ENCODE measurements at regions not wholly inside any gene's neighbourhood (a gene's known extent, or its start where the extent isn't known, plus 50 kb on each side); places are given as distances from the start of the nearest gene placed in this dataset.
"Not testable (repeated sequence)": the region's sequence is repeated elsewhere in the genome, so short reads cannot be mapped to it uniquely, and the experiment has no call there.

GRCh38 chr10:30169342-30169741, 110.0 kb upstream of the JCAD start:
- Mint-ChIP-seq H3K27ac (no peak overlapping the region), H3K36me3 (ENCODE audit: low read depth) (no peaks in the 10 kb centered on the region), H3K4me3 (no peak overlapping the region), H3K4me1 (ENCODE audit: low read depth) (no peaks in the 10 kb centered on the region), H3K9me3 (no peaks in the 10 kb centered on the region), H3K27me3 (peaks cover 31% of the 10 kb centered on the region)

DNA sequence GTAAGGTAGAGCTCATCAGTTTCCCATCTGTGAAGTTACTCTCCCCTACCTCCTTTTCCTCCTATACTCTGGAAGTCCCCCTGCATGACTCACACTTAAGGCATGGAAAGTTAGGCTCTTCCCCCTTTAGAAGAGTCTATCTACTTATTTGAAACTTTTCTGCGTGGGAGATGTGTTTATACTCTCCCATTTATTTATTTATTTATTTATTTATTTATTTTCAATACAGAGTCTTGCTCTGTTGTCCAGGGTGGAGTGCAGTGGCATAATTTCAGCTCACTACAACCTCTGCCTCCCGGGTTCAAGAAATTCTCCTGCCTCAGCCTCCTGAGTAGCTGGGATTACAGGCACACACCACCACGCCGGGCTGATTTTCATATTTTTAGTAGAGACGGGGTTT, 107.5 kb upstream of the JCAD start:
- Mint-ChIP-seq H3K4me3 (no peak overlapping the region), H3K27ac (no peak overlapping the region), H3K4me1 (ENCODE audit: low read depth) (peaks cover 5% of the 10 kb centered on the region), H3K9me3 (no peaks in the 10 kb centered on the region), H3K27me3 (peaks cover 39% of the 10 kb centered on the region), H3K36me3 (ENCODE audit: low read depth) (no peaks in the 10 kb centered on the region)

DNA sequence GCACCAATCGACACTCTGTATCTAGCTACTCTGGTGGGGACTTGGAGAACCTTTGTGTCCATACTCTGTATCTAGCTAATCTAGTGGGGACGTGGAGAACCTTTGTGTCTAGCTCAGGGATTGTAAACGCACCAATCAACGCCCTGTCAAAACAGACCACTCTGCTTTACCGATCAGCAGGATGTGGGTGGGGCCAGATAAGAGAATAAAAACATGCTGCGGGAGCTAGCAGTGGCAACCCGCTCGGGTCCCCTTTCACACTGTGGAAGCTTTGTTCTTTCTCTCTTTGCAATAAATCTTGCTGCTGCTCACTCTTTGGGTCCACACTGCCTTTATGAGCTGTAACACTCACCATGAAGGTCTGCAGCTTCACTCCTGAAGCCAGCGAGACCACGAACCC, 104.0 kb upstream of the JCAD start:
- H3K4me3 Mint-ChIP-seq = peak overlapping the region; percentile 53
- H3K36me3 Mint-ChIP-seq (ENCODE audit: low read depth); H3K9me3 Mint-ChIP-seq; H3K27ac Mint-ChIP-seq; H3K4me1 Mint-ChIP-seq (ENCODE audit: low read depth): not testable (repeated sequence)
- H3K27me3 Mint-ChIP-seq = peaks cover 38% of the 10 kb centered on the region

GRCh38 chr10:30162796-30163195, 103.4 kb upstream of the JCAD start:
- not testable (repeated sequence) for H3K27ac Mint-ChIP-seq; H3K4me3 Mint-ChIP-seq; H3K4me1 Mint-ChIP-seq (ENCODE audit: low read depth); H3K36me3 Mint-ChIP-seq (ENCODE audit: low read depth); H3K9me3 Mint-ChIP-seq
- H3K27me3 Mint-ChIP-seq = peaks cover 40% of the 10 kb centered on the region

- Mint-ChIP-seq H3K27me3 (peaks cover 24% of the 10 kb centered on the region), H3K9me3 (no peaks in the 10 kb centered on the region), H3K4me3 (no peak overlapping the region), H3K36me3 (ENCODE audit: low read depth) (no peaks in the 10 kb centered on the region), H3K4me1 (ENCODE audit: low read depth) (peaks cover 5% of the 10 kb centered on the region), H3K27ac (no peak overlapping the region)
These were observed 101.0 kb upstream of the JCAD start for GRCh38 chr10:30160271-30160982.

- not testable (repeated sequence) for H3K4me3 Mint-ChIP-seq; H3K4me1 Mint-ChIP-seq (ENCODE audit: low read depth); H3K27ac Mint-ChIP-seq; H3K9me3 Mint-ChIP-seq; H3K36me3 Mint-ChIP-seq (ENCODE audit: low read depth)
- peaks cover 20% of the 10 kb centered on the region for H3K27me3 Mint-ChIP-seq
These were observed 100.2 kb upstream of the JCAD start for GRCh38 chr10:30159614-30160013.

GRCh38 chr10:30158325-30158960, 99.1 kb upstream of the JCAD start:
- H3K4me1 Mint-ChIP-seq (ENCODE audit: low read depth) = peaks cover under 1% of the 10 kb centered on the region
- no peaks in the 10 kb centered on the region for H3K36me3 Mint-ChIP-seq (ENCODE audit: low read depth)
- H3K27me3 Mint-ChIP-seq = peaks cover 27% of the 10 kb centered on the region
- no peak overlapping the region for H3K27ac Mint-ChIP-seq
- no peak overlapping the region for H3K4me3 Mint-ChIP-seq
- H3K9me3 Mint-ChIP-seq = peaks cover 1% of the 10 kb centered on the region

DNA sequence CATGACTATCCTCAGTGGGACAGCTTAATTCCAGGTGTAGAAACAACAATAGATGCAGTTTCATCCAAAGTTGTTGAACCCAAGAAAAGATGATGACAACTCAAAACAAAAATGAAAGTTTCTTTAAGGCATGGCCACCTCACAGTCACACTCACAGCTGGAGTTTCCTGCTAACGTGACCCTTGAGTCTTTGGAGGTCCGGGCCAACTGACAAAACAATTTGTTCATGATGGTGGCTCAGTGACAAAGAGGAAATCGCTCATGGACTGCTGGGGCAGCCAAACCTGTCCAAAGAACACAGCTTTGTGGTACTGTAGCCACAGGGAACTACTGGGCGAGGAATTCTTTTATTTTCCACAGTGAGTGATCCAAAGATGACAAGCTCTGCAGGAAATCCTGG, 96.0 kb upstream of the JCAD start:
- H3K4me1 Mint-ChIP-seq (ENCODE audit: low read depth) = no peaks in the 10 kb centered on the region
- H3K27me3 Mint-ChIP-seq = peaks cover 31% of the 10 kb centered on the region
- peaks cover 3% of the 10 kb centered on the region for H3K9me3 Mint-ChIP-seq
- no peak overlapping the region for H3K27ac Mint-ChIP-seq
- no peaks in the 10 kb centered on the region for H3K36me3 Mint-ChIP-seq (ENCODE audit: low read depth)
- no peak overlapping the region for H3K4me3 Mint-ChIP-seq

DNA sequence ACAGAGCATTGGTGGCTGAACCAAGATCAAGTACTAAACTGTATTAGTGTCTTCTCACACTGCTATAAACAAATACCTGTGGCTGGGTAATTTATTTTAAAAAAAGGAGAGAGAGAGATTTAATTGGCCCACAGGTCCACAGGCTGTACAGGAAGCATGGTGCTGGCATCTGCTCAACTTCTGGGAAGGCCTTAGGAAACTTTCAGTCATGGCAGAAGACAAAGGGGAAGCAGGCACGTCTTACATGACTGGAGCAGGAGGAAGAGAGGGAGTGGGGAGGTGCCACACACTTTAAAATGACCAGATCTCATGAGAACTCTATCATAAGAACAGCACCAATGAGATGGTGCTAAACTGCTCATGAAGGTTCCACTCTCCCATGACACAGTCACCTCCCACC, 95.2 kb upstream of the JCAD start:
- Mint-ChIP-seq H3K27ac (no peak overlapping the region), H3K27me3 (peaks cover 35% of the 10 kb centered on the region), H3K4me1 (ENCODE audit: low read depth) (no peaks in the 10 kb centered on the region), H3K4me3 (no peak overlapping the region), H3K9me3 (peaks cover 3% of the 10 kb centered on the region), H3K36me3 (ENCODE audit: low read depth) (no peaks in the 10 kb centered on the region)

DNA sequence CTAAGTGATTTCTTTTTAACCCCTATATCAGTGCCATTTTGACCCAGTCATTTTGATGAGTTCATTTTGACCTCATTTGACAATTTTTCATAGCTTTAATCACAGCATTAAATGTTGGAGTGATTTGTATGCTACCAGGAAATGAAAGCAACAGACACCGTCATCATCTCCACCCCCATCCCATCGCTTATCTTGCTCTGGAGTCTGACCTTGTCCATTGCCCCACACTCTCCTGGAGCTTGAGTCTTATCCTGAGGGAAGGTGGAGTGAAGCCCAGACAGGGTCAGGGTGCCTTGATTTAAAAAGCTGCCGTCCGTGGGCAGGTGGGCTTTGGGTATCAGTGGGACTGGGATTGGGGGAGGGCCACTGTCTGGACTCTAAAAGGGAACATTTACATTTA, 94.7 kb upstream of the JCAD start:
- H3K9me3 Mint-ChIP-seq = peaks cover 3% of the 10 kb centered on the region

GRCh38 chr10:30151581-30152389, 92.4 kb upstream of the JCAD start:
- Mint-ChIP-seq H3K4me3 (no peak overlapping the region), H3K27ac (no peak overlapping the region), H3K4me1 (ENCODE audit: low read depth) (no peaks in the 10 kb centered on the region), H3K9me3 (peaks cover 3% of the 10 kb centered on the region), H3K27me3 (peaks cover 47% of the 10 kb centered on the region), H3K36me3 (ENCODE audit: low read depth) (no peaks in the 10 kb centered on the region)

More for the DNA sequence above, 94.7 kb upstream of the JCAD start:
- no peak overlapping the region for H3K4me3 Mint-ChIP-seq
- no peak overlapping the region for H3K27ac Mint-ChIP-seq
- peaks cover 38% of the 10 kb centered on the region for H3K27me3 Mint-ChIP-seq
- no peaks in the 10 kb centered on the region for H3K4me1 Mint-ChIP-seq (ENCODE audit: low read depth)
- H3K36me3 Mint-ChIP-seq (ENCODE audit: low read depth) = no peaks in the 10 kb centered on the region

GRCh38 chr10:30141423-30141822, 82.0 kb upstream of the JCAD start:
- no peak overlapping the region for H3K27ac Mint-ChIP-seq
- no peaks in the 10 kb centered on the region for H3K9me3 Mint-ChIP-seq
- no peak overlapping the region for H3K4me3 Mint-ChIP-seq
- no peaks in the 10 kb centered on the region for H3K36me3 Mint-ChIP-seq (ENCODE audit: low read depth)
- no peaks in the 10 kb centered on the region for H3K4me1 Mint-ChIP-seq (ENCODE audit: low read depth)
- H3K27me3 Mint-ChIP-seq = peaks cover 4% of the 10 kb centered on the region

DNA sequence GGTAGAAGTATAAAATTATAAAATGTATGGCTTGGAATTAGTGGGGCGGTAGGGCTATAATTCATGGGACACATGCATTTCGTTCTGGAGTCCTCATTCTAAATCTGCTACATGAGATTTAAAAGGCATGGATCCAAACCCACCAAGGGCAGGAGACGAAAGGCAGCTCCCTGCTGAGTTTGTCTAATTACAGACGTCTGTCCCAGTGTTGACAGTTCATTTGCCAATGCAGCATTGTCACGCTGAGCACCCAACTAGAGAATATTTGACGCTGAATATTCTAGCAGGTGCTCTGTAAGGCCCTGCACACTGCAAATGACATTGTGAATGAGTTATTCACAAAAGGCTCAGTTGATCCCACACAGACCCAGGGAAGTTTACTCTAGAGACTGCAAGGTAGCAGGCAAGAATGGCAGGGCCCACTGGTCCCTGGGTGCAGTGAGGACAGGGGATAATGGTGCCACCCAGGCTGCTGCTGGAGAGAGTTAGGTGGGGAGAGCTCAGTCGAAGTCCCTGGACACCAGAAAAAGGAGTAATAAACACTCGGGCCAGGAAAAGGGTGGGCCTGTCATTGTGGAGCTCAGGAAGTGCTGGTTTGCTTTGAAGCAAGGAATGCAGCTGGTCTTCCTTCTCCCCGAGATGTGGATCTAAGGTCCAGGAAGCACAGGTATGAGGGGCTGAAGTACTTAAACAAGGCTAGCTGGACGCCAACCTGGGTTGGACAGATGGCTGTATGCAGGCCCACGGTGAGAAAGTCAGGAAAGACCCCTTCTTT, 75.0 kb upstream of the JCAD start:
- H3K4me3 Mint-ChIP-seq = no peak overlapping the region
- no peaks in the 10 kb centered on the region for H3K27me3 Mint-ChIP-seq
- no peaks in the 10 kb centered on the region for H3K4me1 Mint-ChIP-seq (ENCODE audit: low read depth)
- no peaks in the 10 kb centered on the region for H3K9me3 Mint-ChIP-seq
- H3K27ac Mint-ChIP-seq = no peak overlapping the region
- no peaks in the 10 kb centered on the region for H3K36me3 Mint-ChIP-seq (ENCODE audit: low read depth)

DNA sequence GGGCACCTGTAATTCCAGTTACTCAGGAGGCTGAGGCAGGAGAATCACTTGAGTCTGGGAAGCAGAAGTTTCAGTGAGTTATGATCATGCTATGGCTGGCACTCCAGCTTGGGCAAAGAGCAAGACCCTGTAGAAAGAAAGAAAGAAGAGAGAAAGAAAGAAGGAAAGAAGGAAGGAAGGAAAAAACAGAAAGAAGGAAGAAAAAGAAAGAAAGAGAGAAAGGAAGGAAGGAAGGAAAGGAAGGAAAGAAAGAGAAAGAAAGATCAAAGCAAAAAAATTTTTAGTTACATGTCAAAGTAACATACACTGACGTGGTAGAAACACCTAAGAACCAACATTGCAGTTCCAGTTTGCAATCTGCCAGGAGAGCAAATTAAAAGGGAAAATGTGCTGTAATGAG, 73.8 kb upstream of the JCAD start:
- no peaks in the 10 kb centered on the region for H3K36me3 Mint-ChIP-seq (ENCODE audit: low read depth)
- H3K4me3 Mint-ChIP-seq = no peak overlapping the region
- H3K27ac Mint-ChIP-seq = no peak overlapping the region
- no peaks in the 10 kb centered on the region for H3K4me1 Mint-ChIP-seq (ENCODE audit: low read depth)
- H3K9me3 Mint-ChIP-seq = no peaks in the 10 kb centered on the region
- peaks cover 4% of the 10 kb centered on the region for H3K27me3 Mint-ChIP-seq

GRCh38 chr10:30131369-30131768, 72.0 kb upstream of the JCAD start:
- H3K9me3 Mint-ChIP-seq; H3K36me3 Mint-ChIP-seq (ENCODE audit: low read depth); H3K27me3 Mint-ChIP-seq; H3K27ac Mint-ChIP-seq; H3K4me3 Mint-ChIP-seq; H3K4me1 Mint-ChIP-seq (ENCODE audit: low read depth): not testable (repeated sequence)

Data from stimulated activated naive CD8-positive, alpha-beta T cell treated with anti-CD3 and anti-CD28 coated beads, Interleukin-15, Interleukin-2, amounts not matched to agents 100 ng/mL and 50 ng/mL, for 24 hours (primary cell).